ENCODE measurements at regions not wholly inside any gene's neighbourhood (a gene's known extent, or its start where the extent isn't known, plus 50 kb on each side); places are given as distances from the start of the nearest gene placed in this dataset.

DNA sequence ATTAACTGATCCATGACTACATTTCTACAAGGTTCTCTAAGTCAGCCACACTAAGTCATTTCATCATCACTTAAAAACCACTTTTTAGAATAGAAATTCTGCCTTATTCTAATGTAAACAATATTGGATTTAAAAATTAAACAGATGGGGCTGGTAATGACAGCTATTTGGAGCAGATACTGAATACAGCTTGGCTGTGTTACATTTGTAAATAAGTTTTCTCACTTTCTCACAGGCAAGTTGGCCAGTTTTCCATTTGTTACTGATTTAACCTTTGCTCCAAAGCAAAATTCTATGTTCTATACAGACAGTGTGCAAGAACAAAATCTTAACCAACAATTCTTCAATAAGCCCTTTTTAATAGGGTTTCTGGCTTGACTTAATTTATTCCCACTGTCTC is 370.7 kb downstream of the GRIA2 start:
- ATAC-seq = no peak
- DNase-seq = no peak
- no peak overlapping the region for H3K27ac ChIP-seq (ENCODE audit: low read length)
- Mint-ChIP-seq H3K27me3 (ENCODE audit: low read depth in 2 of 2) (no peaks in the 10 kb centered on the region), H3K4me3 (no peak overlapping the region), H3K27ac (no peak overlapping the region), H3K36me3 (no peaks in the 10 kb centered on the region), H3K4me1 (no peaks in the 10 kb centered on the region), H3K9me3 (peaks cover 8 to 11% of the 10 kb centered on the region in 2 donors)
- H3K36me3 ChIP-seq (ENCODE audit: control insufficient read depth, insufficient read depth, low read length) = no peaks in the 10 kb centered on the region
- intact Hi-C loops (cut with micrococcal nuclease) = no loop called here
- no peaks in the 10 kb centered on the region for H3K4me1 ChIP-seq (ENCODE audit: control insufficient read depth, insufficient read depth, low read length)
- H3K4me3 ChIP-seq (ENCODE audit: low read length) = no peak overlapping the region
- no peak for TF ChIP-seq CTCF (IDR thresholded peaks at IDR 0.05)
- H3K9me3 ChIP-seq (ENCODE audit: control insufficient read depth, insufficient read depth, low read length) = no peaks in the 10 kb centered on the region
- no peaks in the 10 kb centered on the region for H3K27me3 ChIP-seq (ENCODE audit: control insufficient read depth, insufficient read depth, low read length)

DNA sequence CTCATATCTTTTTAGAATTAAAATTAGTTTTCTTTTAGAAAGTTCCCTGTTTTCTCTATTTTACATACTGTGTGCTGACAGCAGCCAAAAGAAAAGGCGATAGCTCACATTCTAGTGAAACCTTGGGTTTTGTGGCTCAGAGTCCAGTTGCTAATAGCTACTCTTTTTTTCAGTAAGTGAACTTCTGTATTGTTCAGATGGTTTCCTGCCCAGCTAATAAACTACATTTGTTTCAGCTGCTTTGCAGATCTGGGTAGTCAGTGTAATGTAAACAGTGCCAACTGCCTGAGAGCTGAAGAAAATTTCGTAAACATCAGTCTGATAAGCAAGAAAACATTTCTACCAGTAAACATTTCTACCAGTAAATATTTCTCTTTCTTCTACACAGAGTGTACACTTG is 370.2 kb downstream of the GRIA2 start:
- Mint-ChIP-seq H3K4me1 (no peaks in the 10 kb centered on the region), H3K9me3 (peaks cover 8 to 16% of the 10 kb centered on the region in 2 donors), H3K27me3 (ENCODE audit: low read depth in 2 of 2) (no peaks in the 10 kb centered on the region), H3K4me3 (no peak overlapping the region), H3K27ac (no peak overlapping the region), H3K36me3 (no peaks in the 10 kb centered on the region)
- ATAC-seq (no peak), DNase-seq (no peak)
- intact Hi-C loops (cut with micrococcal nuclease) = no loop called here
- no peak overlapping the region for H3K27ac ChIP-seq (ENCODE audit: low read length)
- no peaks in the 10 kb centered on the region for H3K36me3 ChIP-seq (ENCODE audit: control insufficient read depth, insufficient read depth, low read length)
- WGBS (ENCODE audit: insufficient coverage) = 58% methylated on average over 2 of the region's 2 CpGs
- no peaks in the 10 kb centered on the region for H3K27me3 ChIP-seq (ENCODE audit: control insufficient read depth, insufficient read depth, low read length)
- H3K9me3 ChIP-seq (ENCODE audit: control insufficient read depth, insufficient read depth, low read length) = no peaks in the 10 kb centered on the region
- no peaks in the 10 kb centered on the region for H3K4me1 ChIP-seq (ENCODE audit: control insufficient read depth, insufficient read depth, low read length)
- TF ChIP-seq CTCF (IDR thresholded peaks at IDR 0.05) = no peak
- no peak overlapping the region for H3K4me3 ChIP-seq (ENCODE audit: low read length)

DNA sequence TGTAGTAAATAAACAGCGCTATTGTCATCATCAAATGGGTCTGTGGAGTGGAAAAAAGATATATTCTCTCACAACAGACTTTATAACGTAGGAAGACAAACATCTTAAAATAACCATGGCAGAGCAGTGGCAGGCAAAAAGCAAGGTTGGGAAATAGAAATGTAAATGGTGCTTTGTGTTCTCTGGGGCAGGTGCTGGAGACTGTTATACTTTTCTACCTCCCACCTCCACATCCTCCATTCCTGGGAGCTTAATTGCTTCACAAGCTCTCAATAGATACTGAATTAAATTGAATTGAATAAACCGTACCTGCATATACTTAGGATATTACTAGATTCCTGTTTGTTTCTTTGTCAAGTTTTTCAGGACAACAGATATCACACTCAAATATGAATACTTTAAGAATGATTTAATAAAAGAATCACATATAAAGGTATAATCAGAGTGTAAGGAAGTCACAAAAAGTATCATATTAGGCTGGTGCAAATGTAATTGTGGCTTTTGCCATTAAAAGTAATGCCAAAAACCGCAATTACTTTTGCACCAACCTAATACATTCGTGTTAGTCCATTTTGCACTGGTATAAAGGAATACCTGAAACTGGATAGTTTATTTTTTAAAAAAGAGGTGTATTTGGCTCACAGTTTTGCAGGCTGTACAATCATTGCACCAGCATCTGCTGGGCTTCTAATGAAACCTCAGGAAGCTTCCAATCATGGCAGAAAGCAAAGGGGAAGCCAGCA is 367.3 kb downstream of the GRIA2 start:
- intact Hi-C loops (cut with micrococcal nuclease) = no loop called here
- H3K4me3 ChIP-seq (ENCODE audit: low read length) = no peak overlapping the region
- peaks cover 3% of the 10 kb centered on the region for H3K9me3 ChIP-seq (ENCODE audit: control insufficient read depth, insufficient read depth, low read length)
- TF ChIP-seq CTCF (IDR thresholded peaks at IDR 0.05) = no peak
- H3K27me3 ChIP-seq (ENCODE audit: control insufficient read depth, insufficient read depth, low read length) = no peaks in the 10 kb centered on the region
- no peak overlapping the region for H3K27ac ChIP-seq (ENCODE audit: low read length)
- H3K27ac Mint-ChIP-seq = no peak overlapping the region
- H3K36me3 ChIP-seq (ENCODE audit: control insufficient read depth, insufficient read depth, low read length) = no peaks in the 10 kb centered on the region
- H3K4me3 Mint-ChIP-seq = no peak overlapping the region
- no peaks in the 10 kb centered on the region for H3K4me1 ChIP-seq (ENCODE audit: control insufficient read depth, insufficient read depth, low read length)
- no peak for DNase-seq
- H3K27me3 Mint-ChIP-seq (ENCODE audit: low read depth in 2 of 2) = no peaks in the 10 kb centered on the region
- 100% methylated on average over 1 of the region's 5 CpGs for WGBS (ENCODE audit: insufficient coverage)
- peaks cover 7 to 16% of the 10 kb centered on the region in 2 donors for H3K9me3 Mint-ChIP-seq
- ATAC-seq = no peak
- no peaks in the 10 kb centered on the region for H3K4me1 Mint-ChIP-seq
- no peaks in the 10 kb centered on the region for H3K36me3 Mint-ChIP-seq

DNA sequence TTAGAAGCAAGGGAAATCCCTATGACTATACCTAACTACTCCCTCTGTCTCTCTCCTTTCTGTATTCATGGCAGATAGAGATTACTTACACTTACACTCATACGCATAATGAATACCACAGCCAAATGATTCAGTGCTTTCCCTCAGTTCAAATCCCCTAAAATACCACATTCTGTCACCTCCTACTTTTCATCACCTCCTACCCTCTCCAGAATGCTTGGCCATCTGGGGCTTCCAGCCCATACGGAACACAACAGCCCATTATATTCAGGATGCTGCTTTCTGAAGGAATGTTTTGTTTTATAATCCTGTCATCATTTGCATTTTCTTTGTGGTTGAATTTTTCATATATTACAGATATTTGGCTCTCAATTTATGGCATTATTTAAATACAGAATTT is 361.6 kb downstream of the GRIA2 start:
- H3K36me3 ChIP-seq (ENCODE audit: control insufficient read depth, insufficient read depth, low read length) = no peaks in the 10 kb centered on the region
- 100% methylated on average over 1 of the region's 2 CpGs for WGBS (ENCODE audit: insufficient coverage)
- intact Hi-C loops (cut with micrococcal nuclease) = no loop called here
- peaks cover 8 to 16% of the 10 kb centered on the region in 2 donors for H3K9me3 Mint-ChIP-seq
- no peak for TF ChIP-seq CTCF (IDR thresholded peaks at IDR 0.05)
- DNase-seq (no peak), ATAC-seq (no peak)
- peaks cover 3% of the 10 kb centered on the region for H3K9me3 ChIP-seq (ENCODE audit: control insufficient read depth, insufficient read depth, low read length)
- H3K27me3 Mint-ChIP-seq (ENCODE audit: low read depth in 2 of 2) = no peaks in the 10 kb centered on the region
- H3K4me1 Mint-ChIP-seq = no peaks in the 10 kb centered on the region
- H3K27ac ChIP-seq (ENCODE audit: low read length) = no peak overlapping the region
- no peak overlapping the region for H3K4me3 Mint-ChIP-seq
- no peak overlapping the region for H3K4me3 ChIP-seq (ENCODE audit: low read length)
- H3K36me3 Mint-ChIP-seq = no peaks in the 10 kb centered on the region
- H3K27me3 ChIP-seq (ENCODE audit: control insufficient read depth, insufficient read depth, low read length) = no peaks in the 10 kb centered on the region
- H3K4me1 ChIP-seq (ENCODE audit: control insufficient read depth, insufficient read depth, low read length) = no peaks in the 10 kb centered on the region
- no peak overlapping the region for H3K27ac Mint-ChIP-seq
